ENCODE measurements at regions not wholly inside any gene's neighbourhood (a gene's known extent, or its start where the extent isn't known, plus 50 kb on each side); places are given as distances from the start of the nearest gene placed in this dataset.

DNA sequence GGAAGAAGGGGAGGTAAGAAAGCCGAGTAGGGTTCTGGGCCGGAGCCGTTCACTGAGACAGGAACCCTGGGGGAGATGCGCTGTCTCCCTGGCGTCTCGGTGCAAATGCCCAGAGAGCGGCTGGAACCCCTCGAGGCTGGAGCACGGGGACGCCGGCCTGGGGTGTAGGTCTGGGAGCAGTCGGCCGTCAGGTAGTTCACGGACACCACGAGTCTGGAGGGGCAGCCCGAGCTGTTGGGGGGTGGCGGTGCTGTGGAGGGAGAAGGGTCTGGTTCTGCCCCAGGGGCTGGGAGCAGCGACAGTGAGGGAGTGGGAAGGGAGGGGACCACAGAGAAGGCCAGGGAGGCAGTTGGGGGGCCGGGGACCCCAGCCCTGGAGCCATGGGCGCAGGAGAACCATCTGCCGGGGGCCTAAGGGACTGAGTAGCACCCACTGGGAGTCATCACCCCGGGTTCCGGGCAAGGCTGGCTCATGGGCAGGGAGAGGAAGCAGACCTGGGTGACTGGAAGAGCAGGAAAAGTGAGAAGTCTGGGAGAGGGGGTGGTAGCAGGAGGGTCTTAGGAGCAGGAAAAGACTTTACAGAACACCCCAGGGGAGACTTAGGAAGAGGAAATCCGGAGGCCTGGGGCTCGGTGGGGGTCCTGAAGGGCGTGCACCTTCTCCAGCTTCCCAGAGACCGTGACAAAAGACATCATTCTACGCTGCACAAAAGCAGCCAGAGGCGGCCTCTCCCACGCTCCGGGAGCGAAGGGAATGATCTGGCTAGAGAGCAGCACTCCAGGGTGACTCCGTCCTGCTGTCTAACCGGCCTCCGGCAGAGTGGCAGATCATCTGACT lies 173.1 kb upstream of the SOX1 start:
- no peak for DNase-seq (ENCODE audit: low spot score)

GRCh38 chr13:111895896-111896821 lies 170.8 kb upstream of the SOX1 start:
- no peak for DNase-seq (ENCODE audit: low spot score)

- DNase-seq (ENCODE audit: low spot score): no peak
Measured at GRCh38 chr13:111897178-111897845, 169.6 kb upstream of the SOX1 start.

GRCh38 chr13:111897846-111898215 lies 169.1 kb upstream of the SOX1 start:
- DNase-seq (ENCODE audit: low spot score): no peak

DNA sequence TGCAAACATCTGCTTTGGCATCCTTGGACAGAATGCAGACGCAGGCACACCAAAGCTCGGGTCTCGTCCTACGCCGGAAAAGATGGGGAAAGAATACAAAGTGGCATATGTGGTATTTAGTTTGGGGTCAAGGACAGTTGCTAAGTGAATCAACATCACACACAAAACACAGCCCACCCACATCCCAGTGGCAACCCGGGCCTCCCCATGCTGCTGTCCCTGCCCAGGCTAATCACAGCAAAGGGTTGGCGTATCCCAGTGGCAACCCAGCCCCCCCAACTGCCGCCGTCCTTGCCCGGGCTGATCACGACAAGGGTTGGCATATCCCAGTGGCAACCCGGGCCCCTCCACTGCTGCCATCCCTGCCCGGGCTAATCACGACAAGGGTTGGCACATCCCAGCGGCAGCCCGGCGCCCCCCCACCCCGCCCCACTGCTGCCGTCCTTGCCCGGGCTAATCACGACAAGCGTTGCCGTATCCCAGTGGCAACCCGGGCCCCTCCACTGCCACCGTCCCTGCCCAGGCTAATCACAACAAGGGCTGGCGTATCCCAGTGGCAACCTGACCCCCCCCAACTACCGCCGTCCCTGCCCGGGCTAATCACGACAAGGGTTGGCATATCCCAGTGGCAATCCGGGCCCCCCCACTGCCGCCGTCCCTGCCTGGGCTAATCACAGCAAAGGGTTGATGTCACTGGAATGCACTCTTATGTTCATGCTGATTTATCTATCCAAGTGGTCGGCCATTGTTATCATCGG lies 167.8 kb upstream of the SOX1 start:
- DNase-seq (ENCODE audit: low spot score): no peak

- DNase-seq (ENCODE audit: low spot score): no peak
Measured at GRCh38 chr13:111899714-111900389, 167.1 kb upstream of the SOX1 start.

DNA sequence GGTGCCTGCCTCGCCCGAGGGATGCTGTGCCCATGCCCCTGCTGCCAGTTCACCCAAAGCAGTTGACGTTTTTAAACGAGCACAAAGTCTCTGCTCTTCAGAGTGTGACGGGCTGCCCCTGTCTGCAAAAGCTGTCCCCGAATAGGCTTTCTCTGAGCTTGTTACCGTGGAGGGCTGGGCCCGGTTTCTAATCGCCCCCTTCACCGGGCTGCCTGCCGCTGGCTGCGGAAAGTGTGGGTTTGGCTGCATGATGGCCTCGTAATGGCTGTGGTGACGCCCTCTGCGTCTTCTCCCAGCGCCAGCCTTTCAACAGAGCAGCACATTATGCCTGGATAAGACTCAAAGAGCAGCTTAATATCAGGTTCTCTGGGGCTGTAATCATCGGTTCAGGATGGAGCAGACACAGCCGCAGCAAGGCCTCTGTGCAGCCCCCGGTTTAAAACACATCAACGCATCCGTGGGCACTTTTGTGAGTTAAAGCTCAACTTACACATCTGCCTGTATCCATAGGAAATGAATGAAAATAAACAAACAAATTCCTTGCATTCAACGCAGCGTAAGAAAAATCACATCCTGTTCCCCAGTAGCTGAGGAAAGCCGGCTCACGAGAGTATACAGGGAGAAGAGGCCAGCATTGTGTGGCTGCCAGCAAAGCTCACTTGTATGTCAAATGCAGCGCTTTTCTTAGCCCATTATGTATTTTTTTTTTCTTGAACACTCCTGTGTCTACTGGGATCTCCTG lies 166.4 kb upstream of the SOX1 start:
- DNase-seq (ENCODE audit: low spot score): no peak

DNA sequence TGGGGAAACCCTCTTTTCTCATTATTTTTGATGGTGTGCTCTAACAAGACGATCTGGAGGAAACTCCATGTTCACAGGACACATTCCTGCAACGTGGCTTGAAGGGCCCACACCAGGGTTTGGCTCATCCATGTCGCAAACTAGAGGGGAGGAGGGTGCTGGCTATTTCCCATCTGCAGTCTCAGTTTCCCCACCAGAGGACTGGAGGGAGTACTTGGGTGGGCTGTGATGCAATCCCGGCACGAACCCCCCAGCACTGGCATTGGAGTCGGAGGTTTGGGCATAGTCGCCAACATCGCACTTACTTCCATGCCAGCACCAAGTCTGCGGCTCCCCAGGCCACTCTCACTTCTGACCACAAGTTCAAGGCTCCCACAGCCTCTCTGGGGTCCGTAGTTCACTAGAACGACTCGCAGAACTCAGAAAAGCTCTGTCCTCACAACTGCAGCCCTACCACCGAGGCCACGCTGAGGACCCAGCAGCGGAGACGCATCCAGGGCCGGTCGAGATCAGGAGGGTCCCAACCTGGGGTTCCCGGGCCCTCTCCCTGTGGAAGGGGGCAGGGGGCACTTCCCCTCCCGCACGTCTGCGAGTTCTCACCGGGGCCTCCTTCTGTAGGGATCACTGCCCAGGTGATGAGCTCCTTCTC lies 165.6 kb upstream of the SOX1 start:
- DNase-seq (ENCODE audit: low spot score): no peak

DNA sequence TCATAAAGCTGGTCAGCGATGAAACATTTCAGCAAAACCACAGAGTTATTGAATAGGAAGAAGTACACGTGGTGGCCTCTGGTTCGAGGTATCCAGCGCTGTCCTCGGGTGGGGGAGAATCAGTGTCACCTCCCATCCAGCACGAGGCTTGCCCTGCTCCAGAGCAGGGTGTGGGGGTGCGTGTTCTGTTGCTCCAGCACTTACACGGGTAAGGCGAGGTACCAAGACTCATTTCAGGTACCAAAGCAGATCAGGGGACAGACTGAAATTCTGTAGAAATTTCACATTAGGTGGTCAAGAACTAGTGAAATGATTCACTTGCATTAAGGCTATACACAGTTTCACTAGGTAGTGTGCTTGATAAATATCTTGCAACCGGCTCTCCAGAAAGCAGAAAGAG lies 164.2 kb upstream of the SOX1 start:
- DNase-seq (ENCODE audit: low spot score): no peak

DNA sequence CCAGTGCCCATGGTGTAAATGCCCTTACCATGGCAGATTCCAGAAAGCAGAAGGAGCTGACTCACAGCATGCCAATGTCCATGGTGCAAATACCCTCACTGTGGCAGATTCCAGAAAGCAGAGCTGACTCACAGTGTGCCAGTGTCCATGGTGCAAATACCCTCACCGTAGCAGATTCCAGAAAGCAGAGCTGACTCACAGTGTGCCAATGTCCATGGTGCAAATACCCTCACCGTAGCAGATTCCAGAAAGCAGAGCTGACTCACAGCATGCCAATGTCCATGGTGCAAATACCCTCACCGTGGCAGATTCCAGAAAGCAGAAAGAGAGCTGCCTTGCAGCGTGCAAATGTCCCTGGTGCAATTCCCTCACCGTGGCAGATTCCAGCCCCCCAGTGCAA lies 163.8 kb upstream of the SOX1 start:
- DNase-seq (ENCODE audit: low spot score): peak; percentile 2

GRCh38 chr13:111904166-111904565 lies 162.8 kb upstream of the SOX1 start:
- DNase-seq (ENCODE audit: low spot score): no peak

DNA sequence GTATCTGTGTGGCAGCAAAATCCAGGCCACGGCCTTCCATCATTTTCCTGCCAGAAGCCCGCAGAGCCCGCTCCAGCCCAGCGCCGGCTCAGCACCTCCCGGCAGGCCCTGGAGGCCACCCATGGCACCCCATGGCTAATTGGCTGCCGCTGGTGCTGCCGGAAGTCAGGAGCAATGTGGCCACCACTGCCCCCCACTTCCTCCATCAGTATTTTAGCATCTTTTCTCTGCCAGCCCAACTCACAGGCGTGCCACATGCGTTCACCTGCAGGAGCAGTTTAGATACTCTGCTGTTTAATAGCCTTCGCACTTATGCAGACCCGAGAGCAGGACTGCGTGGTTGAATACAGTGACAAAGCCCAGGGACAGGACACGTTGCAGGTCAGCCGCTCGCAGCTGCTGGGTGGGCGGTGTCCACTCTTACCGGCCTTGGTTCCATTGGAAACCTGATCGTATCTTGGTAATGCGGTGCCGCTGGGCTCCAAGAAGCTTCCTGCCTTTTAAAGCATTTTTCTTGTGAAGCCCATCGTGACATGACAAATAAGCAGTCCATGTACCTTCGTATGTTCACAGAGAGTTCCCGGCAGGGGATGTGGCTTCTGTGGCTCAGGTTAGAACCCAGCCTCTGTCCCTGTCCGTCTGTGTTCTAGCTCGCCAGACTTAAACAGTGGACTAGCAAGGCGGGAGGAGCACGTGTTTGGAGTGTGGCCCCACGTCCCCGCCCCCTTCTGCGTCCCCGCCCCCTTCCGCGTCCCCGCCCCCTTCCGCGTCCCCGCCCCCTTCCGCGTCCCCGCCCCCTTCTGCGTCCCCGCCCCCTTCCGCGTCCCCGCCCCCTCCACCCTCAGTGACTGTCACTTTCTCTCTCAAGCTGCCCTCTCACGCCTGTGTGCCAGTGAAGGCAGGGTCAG lies 162.0 kb upstream of the SOX1 start:
- no peak for DNase-seq (ENCODE audit: low spot score)

DNA sequence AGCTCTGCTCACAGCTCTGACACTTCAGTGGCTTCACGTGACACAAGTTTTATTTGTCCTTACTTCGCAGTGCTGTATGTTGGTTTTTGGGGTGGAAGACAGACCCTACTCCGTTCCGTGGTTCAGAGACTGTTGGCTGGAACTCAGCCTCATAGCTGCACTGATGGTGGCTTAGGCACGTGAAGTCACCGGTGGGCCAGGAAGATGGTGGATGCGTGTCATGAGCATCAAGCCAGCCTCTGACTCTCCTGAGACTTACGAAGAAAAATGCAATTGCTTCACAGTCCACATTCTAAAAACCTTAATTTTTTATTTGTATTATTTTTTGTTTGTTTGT lies 161.4 kb upstream of the SOX1 start:
- DNase-seq (ENCODE audit: low spot score): no peak

GRCh38 chr13:111906306-111906705 lies 160.6 kb upstream of the SOX1 start:
- DNase-seq (ENCODE audit: low spot score): no peak

DNA sequence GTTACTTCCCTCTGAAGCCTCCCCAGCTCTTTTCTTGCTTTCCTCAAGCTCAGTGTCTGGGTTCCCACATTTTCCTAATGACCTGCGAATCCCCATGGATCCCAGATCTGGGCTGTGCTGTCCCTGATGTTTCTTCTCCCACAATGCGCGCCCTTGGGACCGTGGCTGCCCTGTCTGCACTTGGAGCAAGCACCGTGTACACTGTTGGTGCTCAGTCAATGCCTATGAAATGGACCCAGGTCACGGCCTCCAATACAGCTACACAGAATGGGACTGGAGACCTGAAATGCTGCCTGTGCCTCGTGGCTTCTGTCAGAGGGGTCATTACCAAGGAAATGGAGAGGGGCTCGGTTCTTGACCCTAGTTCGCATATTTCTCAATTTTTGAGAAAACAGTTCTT lies 160.1 kb upstream of the SOX1 start:
- DNase-seq (ENCODE audit: low spot score): no peak

DNA sequence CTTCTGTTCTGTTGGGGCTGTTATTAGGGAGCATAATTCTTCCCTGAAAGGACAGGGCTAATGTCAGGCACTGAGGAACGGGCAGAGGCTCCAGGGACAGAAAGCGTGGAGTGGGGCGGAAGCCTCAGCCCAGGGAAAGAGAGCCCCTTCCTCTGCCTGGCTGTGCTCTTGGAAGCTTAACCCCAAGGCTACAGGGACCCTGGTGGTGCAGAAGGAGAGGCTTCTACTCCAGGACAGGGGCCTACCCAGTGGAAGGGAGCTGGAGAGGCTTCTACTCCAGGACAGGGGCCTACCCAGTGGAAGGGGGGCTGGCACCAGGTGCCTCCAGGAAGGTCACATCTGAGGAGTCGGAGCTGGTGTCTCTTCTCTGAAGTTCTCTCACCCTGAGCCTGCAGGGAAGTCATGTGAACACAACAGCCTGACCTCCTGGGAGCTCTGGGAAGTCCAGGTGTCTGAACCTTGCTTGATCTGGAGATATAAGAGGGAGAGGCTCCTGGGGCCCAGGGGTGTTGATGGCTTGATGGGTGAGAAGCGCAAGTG lies 159.5 kb upstream of the SOX1 start:
- no peak for DNase-seq (ENCODE audit: low spot score)

GRCh38 chr13:111908361-111908760 lies 158.6 kb upstream of the SOX1 start:
- no peak for DNase-seq (ENCODE audit: low spot score)

DNA sequence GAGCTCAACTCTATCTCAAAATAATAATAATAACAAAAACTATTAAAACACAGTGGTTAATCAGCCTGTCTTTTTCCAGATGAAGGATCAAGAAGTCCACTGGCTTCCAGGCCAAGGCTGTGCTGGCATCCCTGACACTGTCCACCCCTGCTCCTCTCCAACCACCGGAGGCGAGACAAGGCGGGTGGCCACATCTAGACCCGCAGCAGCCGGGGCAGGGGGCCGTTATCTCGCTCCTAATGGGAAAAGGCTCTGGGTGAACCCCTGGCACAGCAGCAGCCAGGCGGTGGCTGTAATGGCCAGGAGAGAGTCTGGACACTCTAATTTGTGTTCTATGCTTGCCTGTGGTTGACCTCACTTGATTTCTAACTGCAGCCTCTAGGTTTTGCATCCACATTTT lies 158.0 kb upstream of the SOX1 start:
- DNase-seq (ENCODE audit: low spot score): no peak

GRCh38 chr13:111909501-111909900 lies 157.4 kb upstream of the SOX1 start:
- DNase-seq (ENCODE audit: low spot score): no peak

Data from kidney tubule cell (primary cell).